Neural cell (in vitro differentiated cells): ENCODE measurements at regions not wholly inside any gene's neighbourhood (a gene's known extent, or its start where the extent isn't known, plus 50 kb on each side); places are given as distances from the start of the nearest gene placed in this dataset.

Source experiments
- H2AFZ ChIP-seq: fragments of 200-600, 300-800 bp; sonication (generic), shearing (Covaris generic); 2 replicates; pipeline ENCODE4 v1.6.0; 2014; ENCODE audit warnings: low read depth, mild to moderate bottlenecking, antibody characterized with exemption, low read length, moderate library complexity
- H3F3A ChIP-seq: fragments of 200-600 bp; shearing (Covaris generic); 2 replicates; pipeline ENCODE4 v1.6.1; 2016; ENCODE audit warnings: mild to moderate bottlenecking, moderate library complexity, mixed read lengths, antibody characterized with exemption, low read length; ENCODE audit not compliant: insufficient read depth, poor library complexity, severe bottlenecking
- H3K27ac ChIP-seq: fragments of 200-600, 300-800 bp; sonication (generic), shearing (Covaris generic); 2 replicates; pipeline ENCODE4 v1.5.1; 2014; ENCODE audit warnings: mild to moderate bottlenecking, low read length, moderate library complexity
- H3K27me3 ChIP-seq: fragments of 300-800, 200-600 bp; sonication (generic), shearing (Covaris generic); 2 replicates; pipeline ENCODE4 v1.6.0; 2014; ENCODE audit warnings: mild to moderate bottlenecking, low read depth, low read length, moderate library complexity; ENCODE audit not compliant: insufficient read depth
- H3K36me3 ChIP-seq: fragments of 300-800, 200-600 bp; sonication (generic), shearing (Covaris generic); 2 replicates; pipeline ENCODE4 v1.5.1; 2014; ENCODE audit warnings: mild to moderate bottlenecking, antibody characterized with exemption, low read length, moderate library complexity; ENCODE audit not compliant: insufficient read depth
- H3K4me2 ChIP-seq: fragments of 300-800, 200-600 bp; sonication (generic), shearing (Covaris generic); 2 replicates; pipeline ENCODE4 v1.6.0; 2014; ENCODE audit warnings: mild to moderate bottlenecking, low read length
- H3K4me3 ChIP-seq: fragments of 300-800, 200-600 bp; sonication (generic), shearing (Covaris generic); 2 replicates; pipeline ENCODE4 v1.5.1; 2014; ENCODE audit warnings: mild to moderate bottlenecking, low read length, moderate library complexity
- H3K79me2 ChIP-seq: fragments of 200-600 bp; shearing (Covaris generic); replicated peaks from 2 replicates; pipeline ENCODE4 v1.6.0; 2014; ENCODE audit warnings: mild to moderate bottlenecking, low read length, moderate library complexity; ENCODE audit not compliant: insufficient read depth
- H3K9ac ChIP-seq: fragments of 300-800, 200-600 bp; sonication (generic), shearing (Covaris generic); 2 replicates; pipeline ENCODE4 v1.6.1; 2016; ENCODE audit warnings: mild to moderate bottlenecking, low read length, mixed read lengths
- H3K9me2 ChIP-seq: fragments of 200-600 bp; shearing (Covaris generic); 2 replicates; pipeline ENCODE4 v1.6.1; 2016; ENCODE audit warnings: mild to moderate bottlenecking, low read length, mixed read lengths; ENCODE audit not compliant: insufficient read depth
- H3K9me3 ChIP-seq: fragments of 200-600, 300-800 bp; sonication (generic), shearing (Covaris generic); 2 replicates; pipeline ENCODE4 v1.6.1; 2016; ENCODE audit warnings: mild to moderate bottlenecking, mixed run types, low read length, moderate library complexity, mixed read lengths
- H4K20me1 ChIP-seq: fragments of 200-600 bp; shearing (Covaris generic); 2 replicates; pipeline ENCODE4 v1.6.1; 2016; ENCODE audit warnings: mild to moderate bottlenecking, mixed run types; ENCODE audit not compliant: insufficient read depth
- EP300 ChIP-seq: fragments of 450-650 bp; conservative IDR thresholded peaks from 2 replicates; pipeline ENCODE4 v1.6.1; 2014; ENCODE audit warnings: antibody characterized with exemption, mild to moderate bottlenecking, moderate library complexity; ENCODE audit not compliant: poor library complexity, severe bottlenecking
- EZH2 ChIP-seq: fragments of 200-600, 300-800 bp; shearing (Covaris generic), sonication (generic); IDR thresholded peaks from 2 replicates; pipeline ENCODE4 v1.6.1; 2014; ENCODE audit warnings: antibody characterized with exemption, low read length, borderline replicate concordance, mild to moderate bottlenecking; ENCODE audit not compliant: insufficient read depth, poor library complexity, severe bottlenecking
- MXI1 ChIP-seq: fragments of 450-650 bp; conservative IDR thresholded peaks from 2 replicates; pipeline ENCODE4 v1.6.1; 2014; ENCODE audit warnings: antibody characterized with exemption, mild to moderate bottlenecking; ENCODE audit not compliant: poor library complexity, severe bottlenecking
- POLR2AphosphoS5 ChIP-seq: IDR thresholded peaks from 2 replicates; pipeline ENCODE4 v1.6.1; 2012
- RAD21 ChIP-seq: fragments of 450-650 bp; conservative IDR thresholded peaks from 2 replicates; pipeline ENCODE4 v1.6.1; 2014; ENCODE audit warnings: antibody characterized with exemption, mild to moderate bottlenecking, moderate library complexity
- SMC3 ChIP-seq: fragments of 450-650 bp; conservative IDR thresholded peaks from 2 replicates; pipeline ENCODE4 v1.6.1; 2014; ENCODE audit warnings: antibody characterized with exemption, mild to moderate bottlenecking, moderate library complexity; ENCODE audit not compliant: poor library complexity
- TAF1 ChIP-seq: IDR thresholded peaks from 2 replicates; pipeline ENCODE4 v1.6.1; 2012; ENCODE audit warnings: low read depth
- TF ChIP-seq, protein P1 (sequence below): IDR thresholded peaks from 2 replicates; pipeline ENCODE4 v1.6.1; 2012; ENCODE audit warnings: borderline replicate concordance
- TF ChIP-seq, protein P2 (sequence below): fragments of 450-650 bp; IDR thresholded peaks from 2 replicates; pipeline ENCODE4 v1.5.1; 2014; ENCODE audit warnings: antibody characterized with exemption, mild to moderate bottlenecking, moderate library complexity; ENCODE audit not compliant: poor library complexity, severe bottlenecking

- no peaks in the 10 kb centered on the region for H3F3A ChIP-seq
- no peaks in the 10 kb centered on the region for H3K9me2 ChIP-seq
- no peaks in the 10 kb centered on the region for H3K79me2 ChIP-seq
- TF ChIP-seq RAD21: no peak
- TF ChIP-seq POLR2AphosphoS5: no peak
- TF ChIP-seq EZH2: no peak
- no peak for TF ChIP-seq TAF1
- no peak for TF ChIP-seq EP300
- TF ChIP-seq, protein P1, sequence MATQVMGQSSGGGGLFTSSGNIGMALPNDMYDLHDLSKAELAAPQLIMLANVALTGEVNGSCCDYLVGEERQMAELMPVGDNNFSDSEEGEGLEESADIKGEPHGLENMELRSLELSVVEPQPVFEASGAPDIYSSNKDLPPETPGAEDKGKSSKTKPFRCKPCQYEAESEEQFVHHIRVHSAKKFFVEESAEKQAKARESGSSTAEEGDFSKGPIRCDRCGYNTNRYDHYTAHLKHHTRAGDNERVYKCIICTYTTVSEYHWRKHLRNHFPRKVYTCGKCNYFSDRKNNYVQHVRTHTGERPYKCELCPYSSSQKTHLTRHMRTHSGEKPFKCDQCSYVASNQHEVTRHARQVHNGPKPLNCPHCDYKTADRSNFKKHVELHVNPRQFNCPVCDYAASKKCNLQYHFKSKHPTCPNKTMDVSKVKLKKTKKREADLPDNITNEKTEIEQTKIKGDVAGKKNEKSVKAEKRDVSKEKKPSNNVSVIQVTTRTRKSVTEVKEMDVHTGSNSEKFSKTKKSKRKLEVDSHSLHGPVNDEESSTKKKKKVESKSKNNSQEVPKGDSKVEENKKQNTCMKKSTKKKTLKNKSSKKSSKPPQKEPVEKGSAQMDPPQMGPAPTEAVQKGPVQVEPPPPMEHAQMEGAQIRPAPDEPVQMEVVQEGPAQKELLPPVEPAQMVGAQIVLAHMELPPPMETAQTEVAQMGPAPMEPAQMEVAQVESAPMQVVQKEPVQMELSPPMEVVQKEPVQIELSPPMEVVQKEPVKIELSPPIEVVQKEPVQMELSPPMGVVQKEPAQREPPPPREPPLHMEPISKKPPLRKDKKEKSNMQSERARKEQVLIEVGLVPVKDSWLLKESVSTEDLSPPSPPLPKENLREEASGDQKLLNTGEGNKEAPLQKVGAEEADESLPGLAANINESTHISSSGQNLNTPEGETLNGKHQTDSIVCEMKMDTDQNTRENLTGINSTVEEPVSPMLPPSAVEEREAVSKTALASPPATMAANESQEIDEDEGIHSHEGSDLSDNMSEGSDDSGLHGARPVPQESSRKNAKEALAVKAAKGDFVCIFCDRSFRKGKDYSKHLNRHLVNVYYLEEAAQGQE: no peak
- no peak for TF ChIP-seq MXI1
- TF ChIP-seq, protein P2, sequence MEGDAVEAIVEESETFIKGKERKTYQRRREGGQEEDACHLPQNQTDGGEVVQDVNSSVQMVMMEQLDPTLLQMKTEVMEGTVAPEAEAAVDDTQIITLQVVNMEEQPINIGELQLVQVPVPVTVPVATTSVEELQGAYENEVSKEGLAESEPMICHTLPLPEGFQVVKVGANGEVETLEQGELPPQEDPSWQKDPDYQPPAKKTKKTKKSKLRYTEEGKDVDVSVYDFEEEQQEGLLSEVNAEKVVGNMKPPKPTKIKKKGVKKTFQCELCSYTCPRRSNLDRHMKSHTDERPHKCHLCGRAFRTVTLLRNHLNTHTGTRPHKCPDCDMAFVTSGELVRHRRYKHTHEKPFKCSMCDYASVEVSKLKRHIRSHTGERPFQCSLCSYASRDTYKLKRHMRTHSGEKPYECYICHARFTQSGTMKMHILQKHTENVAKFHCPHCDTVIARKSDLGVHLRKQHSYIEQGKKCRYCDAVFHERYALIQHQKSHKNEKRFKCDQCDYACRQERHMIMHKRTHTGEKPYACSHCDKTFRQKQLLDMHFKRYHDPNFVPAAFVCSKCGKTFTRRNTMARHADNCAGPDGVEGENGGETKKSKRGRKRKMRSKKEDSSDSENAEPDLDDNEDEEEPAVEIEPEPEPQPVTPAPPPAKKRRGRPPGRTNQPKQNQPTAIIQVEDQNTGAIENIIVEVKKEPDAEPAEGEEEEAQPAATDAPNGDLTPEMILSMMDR: no peak
- H4K20me1 ChIP-seq: no peaks in the 10 kb centered on the region
- no peak overlapping the region for H3K4me3 ChIP-seq
- H3K27ac ChIP-seq: no peak overlapping the region
- no peaks in the 10 kb centered on the region for H3K36me3 ChIP-seq
- H3K4me2 ChIP-seq: no peak overlapping the region
- no peak overlapping the region for H3K9ac ChIP-seq
- no peaks in the 10 kb centered on the region for H3K9me3 ChIP-seq
- no peaks in the 10 kb centered on the region for H3K27me3 ChIP-seq
- no peak overlapping the region for H2AFZ ChIP-seq
These were observed 197.9 kb downstream of the TMTC3 start for GRCh38 chr12:88339966-88340365.

DNA sequence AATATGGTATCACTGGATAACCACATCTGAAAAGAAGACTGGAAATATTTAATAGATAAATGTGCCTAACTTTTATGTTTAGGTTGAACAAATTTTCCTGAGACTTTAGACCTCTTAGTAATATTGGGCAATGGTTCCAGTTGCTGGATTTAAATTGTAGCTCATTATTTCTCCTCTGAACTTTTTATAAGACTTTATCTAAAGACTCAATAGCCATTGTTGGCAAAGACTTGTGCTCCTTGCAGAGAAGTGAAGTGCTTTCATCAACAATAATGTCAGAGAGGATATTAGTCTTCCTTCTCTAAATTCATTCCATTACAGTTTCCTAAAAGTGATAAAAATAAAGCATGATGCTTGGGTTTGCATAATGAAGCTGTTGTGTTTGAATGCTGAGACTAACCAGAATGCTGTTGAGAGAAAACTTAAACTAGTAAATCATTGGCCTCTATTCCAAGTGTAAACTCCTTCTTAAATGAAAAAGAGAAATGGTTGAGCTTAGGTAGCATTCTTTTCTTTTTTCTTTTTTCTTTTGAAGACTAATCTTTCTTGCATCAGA lies 200.2 kb downstream of the TMTC3 start:
- H3F3A ChIP-seq: no peaks in the 10 kb centered on the region
- H4K20me1 ChIP-seq: no peaks in the 10 kb centered on the region
- H3K9me3 ChIP-seq: no peaks in the 10 kb centered on the region
- H3K79me2 ChIP-seq: no peaks in the 10 kb centered on the region
- H3K27me3 ChIP-seq: no peaks in the 10 kb centered on the region
- H3K4me2 ChIP-seq: no peak overlapping the region
- H3K27ac ChIP-seq: no peak overlapping the region
- TF ChIP-seq, protein P2: no peak
- TF ChIP-seq SMC3: no peak
- no peak for TF ChIP-seq MXI1
- no peak for TF ChIP-seq TAF1
- TF ChIP-seq EZH2: no peak
- no peak for TF ChIP-seq EP300
- no peaks in the 10 kb centered on the region for H3K36me3 ChIP-seq
- H2AFZ ChIP-seq: no peak overlapping the region
- no peak overlapping the region for H3K9ac ChIP-seq
- H3K4me3 ChIP-seq: no peak overlapping the region
- H3K9me2 ChIP-seq: no peaks in the 10 kb centered on the region
